GM21576 (cell line): ENCODE measurements at regions not wholly inside any gene's neighbourhood (a gene's known extent, or its start where the extent isn't known, plus 50 kb on each side); places are given as distances from the start of the nearest gene placed in this dataset.

Experiments
- ATAC-seq: cut with Tn5 transposase; IDR thresholded peaks from one replicate; pipeline ENCODE4 v1.9.1; 2021; ENCODE audit warnings: mild to moderate bottlenecking, moderate library complexity; ENCODE audit not compliant: unreplicated experiment

DNA sequence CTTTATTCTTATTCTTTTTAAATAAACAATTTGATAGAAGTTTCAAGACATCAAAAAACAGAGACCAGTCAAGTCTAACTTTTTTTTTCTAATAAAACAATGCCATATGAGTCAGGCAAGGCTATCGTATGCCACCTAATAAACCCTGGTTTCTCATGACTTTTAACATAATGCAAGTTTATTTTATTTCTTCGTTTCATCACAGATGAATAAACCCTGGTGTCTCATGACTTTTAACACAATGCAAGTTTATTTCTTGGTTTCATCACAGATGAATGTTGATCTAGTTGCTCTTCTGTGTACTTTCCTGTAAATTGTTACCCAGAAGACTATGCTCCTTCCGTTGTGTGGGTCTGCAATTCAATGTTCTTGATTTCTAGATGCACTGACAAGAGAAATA, 905.4 kb downstream of the ROBO2 start:
- no peak for ATAC-seq

DNA sequence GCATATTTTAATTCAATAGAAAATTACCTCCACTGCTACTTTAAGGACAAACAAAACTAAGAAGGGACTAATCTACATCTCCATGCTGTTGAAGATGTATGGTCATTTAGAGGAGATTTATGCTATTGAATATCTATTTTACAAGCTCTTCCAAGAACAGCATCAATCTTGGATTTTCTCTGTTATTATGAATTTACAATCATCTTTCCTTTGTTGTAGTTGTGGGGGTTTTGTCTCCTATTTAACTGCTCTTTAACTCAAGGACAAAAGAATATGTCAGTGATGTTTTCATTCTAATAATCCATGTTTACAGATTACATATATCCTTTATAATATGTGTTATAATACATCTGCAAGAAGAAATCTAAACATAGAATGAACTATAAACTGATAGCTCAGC, 907.8 kb downstream of the ROBO2 start:
- no peak for ATAC-seq

DNA sequence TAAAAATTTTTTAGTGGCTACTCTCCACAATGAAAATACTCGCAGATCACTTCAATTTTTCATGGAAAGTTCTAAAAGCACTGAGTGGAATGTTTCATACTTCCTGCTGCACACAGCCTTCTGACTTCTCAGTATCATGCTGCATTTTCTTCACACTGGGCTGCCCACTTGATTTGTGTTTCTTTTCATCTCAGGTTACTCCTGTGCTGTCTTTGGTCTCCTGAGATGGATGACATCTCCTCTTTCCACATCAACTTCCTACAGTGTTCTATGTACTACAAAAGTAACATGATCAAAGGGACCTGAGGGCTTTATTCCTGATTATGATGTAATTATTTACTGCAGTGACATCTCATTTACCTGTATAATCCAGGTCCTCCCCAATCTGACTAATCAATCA, 927.7 kb downstream of the ROBO2 start:
- no peak for ATAC-seq

DNA sequence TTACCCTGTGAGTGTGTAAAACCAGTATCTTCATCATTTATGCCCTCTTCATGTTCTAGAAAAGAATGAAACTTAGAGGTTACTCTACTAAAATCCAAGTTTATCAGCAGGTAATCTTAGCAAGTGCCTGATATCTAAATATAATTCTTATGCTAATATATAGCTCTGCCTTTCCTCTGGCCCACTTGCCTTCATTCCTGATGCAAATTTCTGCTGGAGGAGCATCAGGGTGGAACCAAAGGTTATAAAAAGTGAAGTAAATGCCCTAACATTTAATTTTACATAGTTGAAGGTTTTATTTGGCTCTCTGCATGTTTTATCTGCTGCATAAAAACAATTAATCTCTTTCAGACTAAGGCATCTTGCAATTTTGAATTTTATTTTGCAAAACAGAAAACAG, 936.2 kb downstream of the ROBO2 start:
- no peak for ATAC-seq

DNA sequence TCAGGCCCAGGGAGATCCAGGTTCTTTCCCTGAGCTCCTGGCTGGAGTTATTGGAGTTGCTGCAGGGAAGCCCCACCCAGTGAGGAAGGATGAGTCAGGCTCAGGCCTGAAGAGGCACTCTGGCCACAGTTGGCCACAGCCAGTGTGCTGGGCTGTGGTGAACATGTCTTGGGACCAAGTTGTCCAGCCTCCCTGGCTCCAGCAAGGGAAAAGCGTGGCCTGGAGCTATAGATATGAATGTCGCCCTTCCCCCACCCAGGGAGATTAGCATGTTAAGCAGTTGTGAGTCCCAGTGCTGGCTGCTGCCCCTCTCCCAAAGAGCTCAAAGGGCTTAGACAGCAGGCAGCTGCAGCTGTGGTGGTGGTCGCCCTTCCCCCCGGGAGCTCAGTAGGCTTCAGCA, 963.2 kb downstream of the ROBO2 start:
- ATAC-seq = no peak

DNA sequence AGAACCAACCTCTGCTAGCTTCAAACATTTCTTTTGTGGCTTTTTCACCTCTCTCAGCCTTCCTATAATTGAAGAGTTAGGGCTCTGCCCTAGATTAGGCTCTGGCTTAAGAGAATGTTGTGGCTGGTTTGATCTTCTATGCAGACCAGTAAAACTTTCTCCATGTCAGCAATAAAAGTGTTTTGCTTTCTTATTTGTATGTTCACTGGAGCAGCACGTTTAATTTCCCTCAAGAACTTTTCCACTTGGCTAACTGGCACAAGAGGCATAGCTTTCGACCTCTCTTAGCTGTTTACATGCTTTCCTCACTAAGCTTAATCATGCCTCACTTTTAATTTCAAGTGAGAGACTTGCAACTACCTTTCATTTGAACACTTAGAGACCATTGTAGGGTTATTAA, 964.7 kb downstream of the ROBO2 start:
- no peak for ATAC-seq

DNA sequence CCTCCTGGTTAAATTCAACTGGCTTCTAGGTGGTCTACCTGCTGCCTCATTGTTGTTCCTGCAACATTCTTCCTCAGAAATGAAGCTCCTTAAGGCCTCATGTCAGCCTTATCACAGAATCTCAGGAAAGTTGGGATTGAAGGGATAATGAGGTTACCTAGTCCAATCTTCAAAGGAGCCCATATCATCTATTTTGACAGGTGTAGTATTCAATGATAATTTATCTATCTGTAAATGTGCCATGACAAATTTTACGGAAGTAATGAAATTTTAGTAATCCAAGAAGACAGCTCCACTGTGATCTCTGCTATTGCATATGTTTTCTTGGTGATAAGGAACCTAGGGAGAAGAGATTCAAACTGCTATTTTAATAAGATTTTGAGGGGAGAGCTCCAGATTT, 973.8 kb downstream of the ROBO2 start:
- ATAC-seq = no peak

DNA sequence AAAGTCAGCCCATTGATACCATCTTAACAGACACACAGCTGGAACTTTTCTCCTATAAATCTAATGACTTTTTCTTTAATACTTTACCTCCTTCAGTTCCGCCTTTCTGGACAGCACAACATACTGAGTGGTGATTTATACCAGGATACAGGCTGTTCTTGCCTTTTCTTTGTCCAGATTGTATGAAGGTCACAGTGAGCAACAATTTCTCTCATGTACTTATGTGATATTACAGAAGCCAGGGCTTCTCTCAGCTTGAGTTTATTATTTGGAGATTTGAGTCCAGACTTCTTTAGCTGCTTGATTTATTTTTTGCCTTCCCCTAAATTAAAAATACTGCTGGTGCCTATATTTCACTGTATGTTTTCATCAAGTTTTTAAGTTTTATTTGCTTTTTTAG, 976.0 kb downstream of the ROBO2 start:
- no peak for ATAC-seq

DNA sequence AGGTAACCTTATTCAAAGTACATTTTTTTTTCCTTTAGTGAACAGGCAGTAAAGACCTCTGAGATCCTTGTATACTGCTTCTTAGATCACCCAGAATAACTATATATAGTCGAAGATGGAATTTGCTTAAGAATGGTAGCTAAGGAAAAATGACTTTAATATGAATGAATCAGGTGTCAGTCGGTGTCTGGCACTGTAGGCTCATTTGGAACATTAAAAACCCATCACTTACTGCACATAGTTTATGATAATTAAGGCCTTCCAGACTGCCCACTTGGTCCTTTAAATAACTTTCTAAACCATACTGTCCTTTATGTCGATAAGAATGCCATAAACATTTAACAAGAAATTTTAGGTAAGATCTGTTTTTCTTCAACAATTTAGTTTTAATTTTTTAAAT, 981.8 kb downstream of the ROBO2 start:
- no peak for ATAC-seq

DNA sequence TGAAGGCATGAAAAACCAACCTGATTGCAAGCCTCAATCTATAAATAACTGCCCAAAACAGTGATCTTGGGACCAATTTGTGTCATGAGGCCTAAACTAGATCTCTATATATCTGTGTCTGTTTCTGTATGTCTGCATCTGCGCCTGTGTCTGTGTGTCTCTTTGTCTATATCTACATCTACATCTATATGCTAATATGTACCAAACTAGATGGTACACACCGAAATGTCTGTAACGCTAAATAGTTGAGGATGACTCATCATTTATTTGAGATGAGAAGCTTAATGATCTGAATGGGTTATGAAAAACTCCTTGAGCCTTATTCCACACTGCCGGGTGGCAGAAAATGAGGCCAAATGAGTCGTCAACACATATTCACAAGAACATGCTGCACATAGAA, 982.3 kb downstream of the ROBO2 start:
- ATAC-seq = no peak

DNA sequence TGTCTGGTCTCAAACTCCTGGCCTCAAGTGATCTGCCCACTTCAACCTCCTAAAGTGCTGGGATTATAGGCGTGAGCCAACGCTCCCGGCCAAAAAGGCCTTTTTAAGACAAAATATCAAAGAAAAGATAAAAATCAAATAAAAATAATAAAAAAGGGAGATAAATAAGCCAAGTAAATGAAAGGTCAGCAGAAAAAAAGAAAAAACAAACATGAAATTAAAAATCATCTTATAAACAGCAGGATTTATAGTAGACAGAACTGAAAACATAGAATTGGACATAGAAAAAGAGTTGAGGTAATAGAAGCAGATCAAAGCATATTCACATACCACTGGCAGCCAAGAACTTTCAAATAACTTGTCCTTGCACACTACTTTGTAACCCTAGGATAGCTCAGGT, 983.4 kb downstream of the ROBO2 start:
- no peak for ATAC-seq

DNA sequence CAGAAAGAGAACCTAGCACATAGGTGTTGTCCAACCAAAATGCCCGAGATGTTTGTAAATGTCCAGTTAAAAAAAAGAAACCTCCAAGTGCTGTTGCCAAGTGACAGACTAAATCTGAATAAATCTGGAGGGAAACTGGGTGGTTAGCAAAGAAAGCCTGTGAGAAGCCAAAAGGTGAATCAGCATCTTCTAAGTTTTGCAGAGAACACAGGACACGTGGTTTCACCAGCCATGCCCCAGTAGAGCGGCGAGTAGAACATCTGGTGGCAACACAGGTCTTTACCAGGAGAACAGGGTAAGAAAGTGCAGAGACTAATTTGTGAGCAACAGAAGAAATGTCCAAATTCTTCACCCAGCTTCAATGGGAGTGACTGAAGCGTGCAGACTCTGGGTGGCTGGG, 986.0 kb downstream of the ROBO2 start:
- ATAC-seq = no peak

DNA sequence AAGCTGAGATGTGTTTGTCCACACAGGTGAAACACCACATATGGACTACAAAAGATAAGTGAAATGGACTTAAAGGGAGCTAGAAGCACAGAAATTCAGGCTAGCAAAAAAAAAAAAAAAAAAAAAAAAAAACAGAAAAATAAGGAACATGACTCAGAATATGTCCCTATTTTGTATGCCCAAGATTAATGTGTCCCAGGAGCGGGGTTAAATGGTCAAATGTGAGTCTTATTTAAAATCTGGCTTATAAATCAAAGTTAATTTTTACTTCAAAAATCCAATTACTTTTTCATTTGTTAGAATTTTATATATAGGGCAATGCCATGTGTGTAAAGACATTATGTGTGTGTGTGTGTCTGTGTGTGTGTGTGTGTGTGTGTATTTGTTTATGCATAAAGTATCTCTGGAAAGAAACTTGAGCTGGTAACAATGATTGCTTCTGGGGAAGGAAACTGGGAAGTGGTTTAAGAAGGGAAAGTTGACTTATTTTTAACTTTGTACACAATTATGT, 986.5 kb downstream of the ROBO2 start:
- ATAC-seq = no peak

DNA sequence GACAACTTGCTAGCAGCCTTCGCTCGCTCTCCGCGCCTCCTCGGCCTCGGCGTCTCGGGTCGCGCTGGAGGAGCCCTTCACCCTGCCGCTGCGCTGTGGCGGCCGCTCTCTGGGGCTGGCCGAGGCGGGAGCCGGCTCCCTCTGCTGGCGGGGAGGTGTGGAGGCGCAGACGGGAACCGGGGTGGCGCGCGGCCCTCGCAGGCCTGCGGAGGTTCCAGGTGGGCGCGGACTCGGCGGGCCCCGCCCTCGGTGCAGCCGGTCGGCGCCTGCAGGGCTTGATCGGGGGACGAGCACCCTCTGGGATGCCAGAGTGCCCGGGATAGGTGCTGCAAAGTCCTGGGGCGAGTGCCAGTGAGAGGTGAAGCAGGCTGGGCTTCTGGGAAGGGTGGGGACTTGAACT, 989.9 kb downstream of the ROBO2 start:
- no peak for ATAC-seq

DNA sequence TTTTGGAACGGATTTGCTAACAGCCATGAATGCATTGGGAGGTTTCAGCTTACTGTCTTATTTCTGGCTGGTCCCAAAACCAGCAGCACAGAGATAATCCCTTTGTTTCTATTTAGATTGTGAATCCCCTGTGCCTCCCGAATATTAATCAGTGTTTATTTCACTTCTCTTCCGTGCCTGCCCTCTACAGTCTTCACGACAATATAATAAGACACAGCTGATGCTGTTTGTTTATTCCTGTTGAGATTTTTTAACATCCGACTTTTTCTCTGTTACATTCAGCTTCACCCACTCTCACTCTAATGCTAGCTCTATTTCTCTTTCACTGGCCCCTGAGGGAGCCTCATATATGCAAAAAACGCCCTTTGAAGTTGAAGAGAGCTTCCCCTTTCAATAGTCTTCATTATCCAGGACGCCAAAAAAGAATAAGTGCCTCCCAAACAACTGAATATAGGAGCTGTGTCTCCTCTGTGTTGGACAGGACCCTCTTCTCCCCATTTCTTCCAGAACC, 995.3 kb downstream of the ROBO2 start:
- no peak for ATAC-seq

DNA sequence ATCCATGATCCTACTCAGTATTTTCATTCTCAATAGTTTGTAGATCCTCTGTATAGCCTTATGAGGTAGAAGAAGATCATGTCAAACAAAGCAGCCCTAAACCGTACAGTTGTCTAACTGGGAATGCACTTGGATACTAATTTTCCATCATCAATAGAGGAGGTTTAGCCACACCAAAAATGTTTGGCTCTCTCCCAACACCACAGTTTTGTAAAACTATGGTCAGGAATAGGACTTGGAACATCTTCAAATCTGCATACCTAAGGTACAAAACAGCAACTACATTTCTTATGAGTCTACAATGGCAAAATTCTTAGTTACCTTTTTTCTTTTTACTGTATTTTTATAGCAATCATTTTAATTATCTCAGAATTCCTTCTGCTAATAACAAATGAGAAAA, 1001.6 kb downstream of the ROBO2 start:
- ATAC-seq = no peak

DNA sequence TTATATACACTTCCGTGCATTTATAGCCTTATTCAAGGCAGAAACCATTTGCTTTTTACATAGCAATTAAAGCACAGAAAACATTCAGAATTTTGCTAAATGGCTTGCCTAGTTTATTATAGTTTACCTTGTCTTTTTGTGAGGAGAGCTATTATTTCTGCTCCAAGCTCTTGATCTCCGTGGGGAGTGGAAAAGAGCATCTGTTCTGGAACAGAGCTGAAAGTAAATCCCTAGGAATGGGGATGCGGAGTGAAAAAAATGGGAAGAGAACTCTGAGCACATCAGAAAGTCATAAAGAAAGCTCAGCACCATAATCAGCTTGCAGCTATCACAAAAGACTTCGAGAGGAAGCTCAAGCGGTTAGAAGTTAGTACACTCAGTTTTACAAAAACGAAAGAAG, 1006.7 kb downstream of the ROBO2 start:
- ATAC-seq = no peak

DNA sequence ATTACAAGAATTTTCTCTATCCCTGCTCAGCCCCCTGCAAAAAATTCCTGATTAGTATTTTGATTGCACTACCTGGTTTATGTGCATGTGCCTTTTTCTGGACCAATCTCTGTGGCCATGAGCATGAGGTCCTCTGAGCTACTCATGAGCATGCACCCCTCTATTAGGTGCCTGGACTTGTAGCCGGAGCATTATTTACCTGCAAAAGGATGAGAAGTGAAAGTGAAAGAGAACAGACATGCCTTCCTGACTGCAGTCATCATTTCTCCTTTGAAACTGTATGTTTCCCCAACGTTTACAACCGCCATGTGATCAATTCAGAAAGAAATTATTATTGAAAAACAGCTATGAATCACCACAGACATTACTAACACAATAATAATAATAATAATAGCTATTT, 1008.8 kb downstream of the ROBO2 start:
- no peak for ATAC-seq

DNA sequence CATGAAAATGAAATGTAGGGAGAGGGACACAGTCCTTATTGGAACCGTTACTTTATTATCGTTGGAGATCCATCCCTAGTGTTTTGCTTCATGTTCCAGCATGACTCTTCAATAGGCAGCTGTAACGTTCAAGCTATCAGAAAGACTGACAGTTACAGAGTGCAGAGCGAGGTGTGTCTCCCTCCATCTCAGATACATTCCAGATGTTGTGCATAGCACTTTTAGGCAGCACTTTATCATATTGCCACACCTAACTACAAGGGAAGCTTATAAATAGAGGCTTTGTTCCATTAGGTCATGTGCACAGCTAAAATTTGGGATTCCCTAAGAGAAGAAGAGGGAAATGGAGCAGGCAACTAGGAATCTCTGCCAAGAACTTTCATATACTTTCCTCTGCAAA, 1009.6 kb downstream of the ROBO2 start:
- no peak for ATAC-seq

DNA sequence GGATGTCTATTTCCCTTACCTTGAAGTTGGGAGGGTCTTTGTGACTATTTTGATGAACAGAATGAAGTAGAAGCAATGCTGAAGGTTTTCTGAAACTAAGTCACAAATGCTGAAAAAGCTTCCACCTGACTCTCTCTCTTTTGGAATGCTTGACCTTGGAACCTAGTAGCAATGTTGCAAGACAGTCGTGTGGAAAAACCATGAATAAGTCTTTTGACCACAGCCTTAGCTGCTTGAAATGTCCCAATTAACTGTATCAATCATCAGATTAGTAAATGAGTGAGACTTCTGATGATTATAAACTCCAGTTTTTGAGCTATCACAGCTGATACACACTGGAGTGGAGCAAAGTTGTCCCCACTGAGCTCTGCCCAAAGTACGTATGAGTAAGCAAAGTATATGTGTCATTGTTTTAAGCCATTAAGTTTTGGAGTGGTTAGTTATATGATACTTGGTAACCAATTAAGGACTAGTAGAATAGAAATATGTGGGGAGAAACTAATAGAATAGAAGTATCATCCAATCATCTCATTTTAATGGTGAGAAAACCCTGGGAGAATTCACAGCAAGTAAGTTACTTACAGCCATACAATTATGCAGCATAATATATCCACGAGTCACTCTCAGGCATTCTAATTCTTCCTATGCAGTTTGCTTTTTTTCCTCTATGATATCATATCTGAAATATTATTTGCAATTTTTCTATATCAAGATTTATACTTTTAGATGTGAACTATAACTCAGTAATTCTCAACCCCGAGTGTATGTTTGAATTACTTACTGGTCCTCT, 1010.6 kb downstream of the ROBO2 start:
- ATAC-seq = no peak

DNA sequence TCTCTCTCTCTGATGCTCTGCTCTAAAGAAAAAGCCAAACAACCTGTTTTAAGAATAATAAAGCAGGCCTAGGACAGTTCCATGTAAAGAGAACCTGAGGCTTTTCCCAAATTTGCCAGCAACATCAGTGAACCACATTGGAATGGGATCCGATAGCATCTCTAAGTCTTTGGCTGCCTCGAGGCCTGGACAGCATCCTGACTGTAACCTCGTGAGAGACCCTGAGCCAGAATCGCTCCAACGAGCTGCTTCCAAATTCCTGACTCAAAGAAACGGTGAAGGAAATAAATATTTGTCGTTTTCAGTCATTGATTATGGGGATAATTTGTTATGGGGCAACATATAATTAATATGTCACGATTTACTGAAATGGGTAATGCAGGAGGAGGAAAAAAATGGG, 1012.8 kb downstream of the ROBO2 start:
- no peak for ATAC-seq

DNA sequence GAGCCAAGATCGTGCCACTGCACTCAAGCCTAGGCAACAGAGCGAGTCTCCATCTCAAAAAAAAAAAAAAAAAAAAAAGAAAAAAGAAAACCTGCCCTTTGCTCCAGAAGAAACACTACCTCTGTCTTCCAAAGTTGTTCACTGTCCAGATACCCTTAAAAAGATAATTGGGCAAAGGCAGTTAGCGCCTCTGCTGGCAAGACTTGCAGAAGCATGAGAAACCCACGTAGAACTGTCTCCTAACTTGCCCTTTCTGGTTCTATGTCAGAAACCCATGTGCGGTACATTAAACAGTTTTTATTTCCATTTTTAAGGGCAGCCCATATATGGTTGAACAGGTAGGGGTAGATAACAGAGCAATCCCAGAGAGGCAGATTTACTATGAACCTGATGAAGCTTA, 1026.4 kb downstream of the ROBO2 start:
- no peak for ATAC-seq

DNA sequence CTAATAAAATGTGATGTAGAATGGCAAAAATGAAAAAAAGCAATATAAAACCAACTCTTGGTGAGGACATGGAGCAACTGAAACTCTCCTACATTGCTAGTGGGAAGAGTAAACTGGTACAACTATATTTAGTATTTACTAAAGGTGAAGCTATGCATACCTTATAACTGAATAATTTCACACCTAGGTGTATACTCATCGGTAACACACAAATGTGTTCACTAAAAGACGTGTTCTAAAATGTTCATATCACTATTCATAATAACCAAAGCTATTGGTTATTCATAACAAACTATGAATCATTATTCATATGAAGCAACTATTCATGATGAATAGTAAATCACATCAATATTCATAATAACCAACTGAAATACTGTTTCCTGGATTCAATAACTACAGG, 1030.3 kb downstream of the ROBO2 start:
- no peak for ATAC-seq
